ENCODE measurements at regions not wholly inside any gene's neighbourhood (a gene's known extent, or its start where the extent isn't known, plus 50 kb on each side); places are given as distances from the start of the nearest gene placed in this dataset.

DNA sequence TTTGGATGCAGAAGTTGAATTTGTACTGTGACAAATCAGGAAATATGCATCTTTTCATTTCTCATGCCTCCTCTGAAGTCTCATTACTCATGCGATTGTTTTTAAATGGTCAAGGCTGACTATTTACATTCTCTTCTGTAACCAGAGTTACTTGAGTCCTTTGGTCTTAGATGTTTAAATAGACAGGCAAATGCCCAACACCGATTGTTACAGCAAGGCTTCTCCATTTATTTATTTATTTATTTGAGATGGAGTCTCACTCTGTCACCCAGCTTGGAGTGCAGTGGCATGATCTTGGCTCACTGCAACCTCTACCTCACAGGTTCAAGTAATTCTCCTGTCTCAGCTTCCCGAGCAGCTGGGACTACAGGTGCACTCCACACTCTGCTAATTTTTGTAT lies 72.7 kb upstream of the SLC28A3 start:
- TF ChIP-seq POLR2AphosphoS5 (IDR thresholded peaks at IDR 0.05; ENCODE audit: low read depth, low read length), result no peak
- no peak for TF ChIP-seq BRD4 (CRISPR knock-in tag; IDR thresholded peaks at IDR 0.05)
- TF ChIP-seq, protein P1, sequence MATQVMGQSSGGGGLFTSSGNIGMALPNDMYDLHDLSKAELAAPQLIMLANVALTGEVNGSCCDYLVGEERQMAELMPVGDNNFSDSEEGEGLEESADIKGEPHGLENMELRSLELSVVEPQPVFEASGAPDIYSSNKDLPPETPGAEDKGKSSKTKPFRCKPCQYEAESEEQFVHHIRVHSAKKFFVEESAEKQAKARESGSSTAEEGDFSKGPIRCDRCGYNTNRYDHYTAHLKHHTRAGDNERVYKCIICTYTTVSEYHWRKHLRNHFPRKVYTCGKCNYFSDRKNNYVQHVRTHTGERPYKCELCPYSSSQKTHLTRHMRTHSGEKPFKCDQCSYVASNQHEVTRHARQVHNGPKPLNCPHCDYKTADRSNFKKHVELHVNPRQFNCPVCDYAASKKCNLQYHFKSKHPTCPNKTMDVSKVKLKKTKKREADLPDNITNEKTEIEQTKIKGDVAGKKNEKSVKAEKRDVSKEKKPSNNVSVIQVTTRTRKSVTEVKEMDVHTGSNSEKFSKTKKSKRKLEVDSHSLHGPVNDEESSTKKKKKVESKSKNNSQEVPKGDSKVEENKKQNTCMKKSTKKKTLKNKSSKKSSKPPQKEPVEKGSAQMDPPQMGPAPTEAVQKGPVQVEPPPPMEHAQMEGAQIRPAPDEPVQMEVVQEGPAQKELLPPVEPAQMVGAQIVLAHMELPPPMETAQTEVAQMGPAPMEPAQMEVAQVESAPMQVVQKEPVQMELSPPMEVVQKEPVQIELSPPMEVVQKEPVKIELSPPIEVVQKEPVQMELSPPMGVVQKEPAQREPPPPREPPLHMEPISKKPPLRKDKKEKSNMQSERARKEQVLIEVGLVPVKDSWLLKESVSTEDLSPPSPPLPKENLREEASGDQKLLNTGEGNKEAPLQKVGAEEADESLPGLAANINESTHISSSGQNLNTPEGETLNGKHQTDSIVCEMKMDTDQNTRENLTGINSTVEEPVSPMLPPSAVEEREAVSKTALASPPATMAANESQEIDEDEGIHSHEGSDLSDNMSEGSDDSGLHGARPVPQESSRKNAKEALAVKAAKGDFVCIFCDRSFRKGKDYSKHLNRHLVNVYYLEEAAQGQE (IDR thresholded peaks at IDR 0.05; ENCODE audit: borderline replicate concordance in 1 of 2, low read depth in 1 of 2, low read length in 2 of 2), result no peak
- no peak for TF ChIP-seq ZNF670 (CRISPR knock-in tag; IDR thresholded peaks at IDR 0.05; ENCODE audit: borderline replicate concordance)
- TF ChIP-seq ZNF660 (CRISPR knock-in tag; IDR thresholded peaks at IDR 0.05; ENCODE audit: borderline replicate concordance, low read depth), result no peak
- no peak for TF ChIP-seq RBAK (CRISPR knock-in tag; IDR thresholded peaks at IDR 0.05)
- no peak for TF ChIP-seq CTCF (CRISPR knock-in tag; IDR thresholded peaks at IDR 0.05)

Data from HepG2 (cell line).